Gastrocnemius medialis (tissue), 4 donors: ENCODE measurements at regions not wholly inside any gene's neighbourhood (a gene's known extent, or its start where the extent isn't known, plus 50 kb on each side); places are given as distances from the start of the nearest gene placed in this dataset.

Experiments
- POLR2A ChIP-seq, 2 donors: fragments of 450-650 bp; IDR thresholded peaks; one replicate each; pipeline ENCODE4 v1.6.1; 2017; ENCODE audit warnings: antibody characterized with exemption in 2 of 2, mild to moderate bottlenecking in 2 of 2, moderate library complexity in 2 of 2
- TF ChIP-seq, protein P1 (sequence below), 5 experiments: fragments of 450-650 bp in 3 of 5; fragments of 200-600 bp in 2 of 5; sonication (generic) in 2 of 5; IDR thresholded peaks in 4 of 5; conservative IDR thresholded peaks in 1 of 5; 1 replicate in 4 of 5; 2 replicates in 1 of 5; pipeline ENCODE4 v1.5.1; 2016 to 2019; ENCODE audit warnings: antibody characterized with exemption in 5 of 5, mild to moderate bottlenecking in 3 of 5, moderate library complexity in 3 of 5

DNA sequence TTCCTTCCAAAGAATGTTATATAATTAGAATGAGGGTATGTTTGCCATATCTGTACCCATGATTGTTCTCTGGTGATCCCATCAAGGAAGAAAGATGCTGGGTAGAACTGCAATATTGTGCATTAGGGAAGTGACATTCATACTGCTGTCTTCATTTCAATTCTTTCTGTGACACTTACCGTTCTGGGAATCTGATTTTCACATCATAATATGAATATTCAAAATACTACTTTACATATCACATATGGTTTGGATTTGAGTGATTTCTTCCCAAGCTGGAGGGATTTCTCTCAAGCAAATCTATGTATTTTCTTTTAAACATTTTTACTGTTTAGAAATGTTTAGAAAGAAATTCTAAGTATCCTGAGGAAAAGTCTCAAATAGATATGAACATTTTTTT, 168.4 kb upstream of the DDX18 start:
- TF ChIP-seq, protein P1, sequence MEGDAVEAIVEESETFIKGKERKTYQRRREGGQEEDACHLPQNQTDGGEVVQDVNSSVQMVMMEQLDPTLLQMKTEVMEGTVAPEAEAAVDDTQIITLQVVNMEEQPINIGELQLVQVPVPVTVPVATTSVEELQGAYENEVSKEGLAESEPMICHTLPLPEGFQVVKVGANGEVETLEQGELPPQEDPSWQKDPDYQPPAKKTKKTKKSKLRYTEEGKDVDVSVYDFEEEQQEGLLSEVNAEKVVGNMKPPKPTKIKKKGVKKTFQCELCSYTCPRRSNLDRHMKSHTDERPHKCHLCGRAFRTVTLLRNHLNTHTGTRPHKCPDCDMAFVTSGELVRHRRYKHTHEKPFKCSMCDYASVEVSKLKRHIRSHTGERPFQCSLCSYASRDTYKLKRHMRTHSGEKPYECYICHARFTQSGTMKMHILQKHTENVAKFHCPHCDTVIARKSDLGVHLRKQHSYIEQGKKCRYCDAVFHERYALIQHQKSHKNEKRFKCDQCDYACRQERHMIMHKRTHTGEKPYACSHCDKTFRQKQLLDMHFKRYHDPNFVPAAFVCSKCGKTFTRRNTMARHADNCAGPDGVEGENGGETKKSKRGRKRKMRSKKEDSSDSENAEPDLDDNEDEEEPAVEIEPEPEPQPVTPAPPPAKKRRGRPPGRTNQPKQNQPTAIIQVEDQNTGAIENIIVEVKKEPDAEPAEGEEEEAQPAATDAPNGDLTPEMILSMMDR (IDR thresholded peaks at IDR 0.05 in 4 of 5, conservative IDR thresholded peaks at IDR 0.05 in 1 of 5), result no peak
- TF ChIP-seq POLR2A (IDR thresholded peaks at IDR 0.05), result no peak
